Mesodermal cell (in vitro differentiated cells): ENCODE measurements at regions not wholly inside any gene's neighbourhood (a gene's known extent, or its start where the extent isn't known, plus 50 kb on each side); places are given as distances from the start of the nearest gene placed in this dataset.
"Not testable (repeated sequence)": the region's sequence is repeated elsewhere in the genome, so short reads cannot be mapped to it uniquely, and the experiment has no call there.

Experiments used
- H3K27ac ChIP-seq: 2 replicates; pipeline ENCODE4 v1.7.0; 2013; ENCODE audit warnings: mild to moderate bottlenecking, low read depth, low read length, moderate library complexity; ENCODE audit not compliant: severe bottlenecking
- H3K36me3 ChIP-seq: 2 replicates; pipeline ENCODE4 v1.7.1; 2013; ENCODE audit warnings: mild to moderate bottlenecking, low read length, moderate library complexity; ENCODE audit not compliant: control insufficient read depth, insufficient read depth
- H3K4me1 ChIP-seq: one replicate; pipeline ENCODE4 v1.7.1; 2013; ENCODE audit warnings: mild to moderate bottlenecking, low read length; ENCODE audit not compliant: insufficient read depth, control insufficient read depth, poor library complexity, severe bottlenecking
- H3K4me3 ChIP-seq: 2 replicates; pipeline ENCODE4 v1.7.0; 2013; ENCODE audit warnings: low read length, control low read depth, mild to moderate bottlenecking; ENCODE audit not compliant: insufficient read depth, poor library complexity, severe bottlenecking; ENCODE audit errors: extremely low read depth
- H3K9me3 ChIP-seq: 2 replicates; pipeline ENCODE4 v1.7.1; 2013; ENCODE audit warnings: mild to moderate bottlenecking, low read length, moderate library complexity; ENCODE audit not compliant: control insufficient read depth
- WGBS, 2 experiments: methylation state at CpG; one replicate each; pipeline ENCODE4 v1.1.5; 2013; ENCODE audit warnings: missing lambda C conversion rate in 2 of 2; ENCODE audit not compliant: insufficient coverage in 2 of 2; 5-methylcytosine and 5-hydroxymethylcytosine counted together

DNA sequence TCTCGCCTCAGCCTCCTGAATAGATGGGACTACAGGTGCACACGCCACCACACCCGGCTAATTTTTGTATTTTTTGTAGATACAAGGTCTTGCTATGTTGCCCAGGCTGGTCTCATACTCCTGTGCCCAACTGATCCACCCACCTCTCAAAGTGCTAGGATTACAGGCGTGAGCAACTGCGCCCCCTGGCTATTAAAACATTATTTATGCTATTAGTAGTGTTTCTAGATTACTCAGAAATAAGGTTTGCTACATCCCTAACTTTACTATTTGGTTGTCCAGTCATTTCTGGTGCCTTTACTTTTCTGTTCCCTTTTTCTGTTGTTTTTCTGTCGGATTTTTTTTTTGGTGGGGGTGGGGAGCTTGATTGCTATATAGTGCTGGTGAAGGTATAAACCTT, 393.6 kb upstream of the TPM1 start:
- Histone ChIP-seq H3K36me3 (peaks cover 14% of the 10 kb centered on the region), H3K27ac (no peak overlapping the region), H3K4me3 (no peak overlapping the region), H3K4me1 (peaks cover 2% of the 10 kb centered on the region), H3K9me3 (no peaks in the 10 kb centered on the region)
- no CpG with 5 or more reads among the region's 6 CpGs for WGBS, 2 experiments

DNA sequence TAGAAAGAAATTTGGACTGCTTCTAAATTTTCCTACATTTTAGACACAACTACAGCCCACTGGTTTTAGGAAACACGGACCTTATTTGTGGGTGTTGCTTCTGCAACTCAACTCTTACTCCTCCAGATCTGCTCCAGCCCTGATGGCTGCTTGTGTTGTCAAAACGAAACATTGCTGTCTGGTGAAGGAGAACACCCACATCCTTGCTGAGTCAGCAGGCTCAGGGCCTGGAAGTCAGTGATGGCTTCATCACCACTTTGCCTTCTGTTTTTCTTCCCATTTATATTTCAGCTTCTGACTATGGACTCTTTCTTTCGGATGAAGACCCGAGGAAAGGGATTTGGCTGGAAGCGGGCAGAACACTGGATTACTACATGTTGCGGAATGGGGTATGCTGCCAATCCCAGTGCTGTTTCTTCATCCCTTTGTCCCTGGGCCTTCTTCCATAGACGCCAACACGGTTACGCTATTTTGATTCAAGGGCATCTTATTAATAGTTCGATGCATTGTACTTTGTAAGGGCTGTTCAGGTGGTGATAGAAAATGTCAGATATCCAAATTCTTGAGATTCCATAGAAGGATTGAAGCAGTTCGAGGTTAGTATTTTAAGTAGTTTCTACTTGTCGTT, 392.6 kb upstream of the TPM1 start:
- WGBS, 2 experiments, result 95 to 97% methylated on average over 12 of the region's 12 CpGs
- no peak overlapping the region for H3K4me3 ChIP-seq
- H3K9me3 ChIP-seq, result no peaks in the 10 kb centered on the region
- no peak overlapping the region for H3K27ac ChIP-seq
- peaks cover 20% of the 10 kb centered on the region for H3K36me3 ChIP-seq
- H3K4me1 ChIP-seq, result peaks cover 2% of the 10 kb centered on the region

DNA sequence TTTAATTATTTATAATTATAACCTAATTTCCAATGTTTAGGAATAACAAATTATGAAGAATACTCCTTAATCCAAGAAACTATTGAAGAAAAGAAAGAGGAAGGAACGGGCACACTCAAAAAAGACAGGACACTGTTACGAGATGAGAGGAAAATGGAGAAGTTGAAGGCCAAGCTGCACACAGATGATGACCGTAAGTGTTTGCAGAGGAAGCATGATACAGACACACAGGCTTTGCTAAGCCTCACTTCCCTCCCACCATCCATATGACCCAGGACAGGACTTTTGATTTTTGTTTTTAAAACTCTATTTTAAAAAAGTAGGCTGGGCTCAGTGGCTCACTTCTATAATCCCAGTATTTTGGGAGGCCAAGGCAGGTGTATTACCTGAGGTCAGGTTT, 389.4 kb upstream of the TPM1 start:
- peaks cover 2% of the 10 kb centered on the region for H3K4me1 ChIP-seq
- H3K36me3 ChIP-seq, result peaks cover 20% of the 10 kb centered on the region
- no peak overlapping the region for H3K4me3 ChIP-seq
- 95% methylated on average over 2 of the region's 3 CpGs; no CpG with 5 or more reads in 1 of the 2 experiments for WGBS, 2 experiments
- H3K27ac ChIP-seq, result no peak overlapping the region
- H3K9me3 ChIP-seq, result no peaks in the 10 kb centered on the region

DNA sequence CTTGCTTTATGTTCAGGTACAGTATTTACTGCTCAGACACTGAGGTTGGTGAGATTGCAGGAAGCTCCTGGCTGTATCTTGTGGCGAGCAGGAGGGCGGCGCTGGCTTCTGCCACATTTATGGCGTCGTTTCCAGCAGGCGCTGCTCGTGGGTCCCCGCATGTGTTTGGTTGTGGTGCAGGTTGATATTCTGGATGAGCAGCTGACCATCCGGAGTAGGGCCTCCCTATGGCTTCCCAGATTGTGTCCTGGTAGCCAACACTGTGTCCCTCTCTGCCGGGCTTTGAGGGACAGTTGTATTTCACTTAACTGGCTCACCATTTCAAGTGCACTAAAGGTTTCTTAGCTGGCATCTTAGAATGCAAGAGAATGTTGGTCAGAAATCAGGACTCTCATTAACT, 386.5 kb upstream of the TPM1 start:
- WGBS, 2 experiments, result 94 to 96% methylated on average over 2 to 10 of the region's 10 CpGs
- Histone ChIP-seq H3K4me1 (no peaks in the 10 kb centered on the region), H3K4me3 (no peak overlapping the region), H3K9me3 (no peaks in the 10 kb centered on the region), H3K36me3 (peaks cover 20% of the 10 kb centered on the region), H3K27ac (no peak overlapping the region)

DNA sequence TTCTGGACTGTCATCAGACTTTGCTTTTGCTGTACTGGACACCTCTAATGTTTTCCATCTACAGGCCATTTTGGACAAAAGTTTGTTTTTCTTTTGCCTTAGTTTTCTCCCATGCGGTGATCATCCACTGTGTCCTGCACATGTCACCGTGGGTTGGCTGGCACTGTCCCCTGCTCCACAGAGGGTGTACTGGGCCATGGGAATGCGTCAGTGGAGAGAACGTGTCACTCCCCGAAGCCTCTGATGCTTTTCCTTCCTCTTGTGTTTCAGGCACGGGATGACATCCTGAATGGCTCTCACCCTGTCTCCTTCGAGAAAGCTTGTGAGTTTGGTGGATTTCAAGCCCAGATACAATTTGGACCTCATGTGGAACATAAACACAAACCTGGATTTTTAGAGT, 385.0 kb upstream of the TPM1 start:
- not testable (repeated sequence) for H3K27ac ChIP-seq, H3K4me3 ChIP-seq, H3K9me3 ChIP-seq, H3K4me1 ChIP-seq
- H3K36me3 ChIP-seq, result peaks cover 15% of the 10 kb centered on the region
- 86 to 100% methylated on average over 1 to 2 of the region's 7 CpGs for WGBS, 2 experiments

DNA sequence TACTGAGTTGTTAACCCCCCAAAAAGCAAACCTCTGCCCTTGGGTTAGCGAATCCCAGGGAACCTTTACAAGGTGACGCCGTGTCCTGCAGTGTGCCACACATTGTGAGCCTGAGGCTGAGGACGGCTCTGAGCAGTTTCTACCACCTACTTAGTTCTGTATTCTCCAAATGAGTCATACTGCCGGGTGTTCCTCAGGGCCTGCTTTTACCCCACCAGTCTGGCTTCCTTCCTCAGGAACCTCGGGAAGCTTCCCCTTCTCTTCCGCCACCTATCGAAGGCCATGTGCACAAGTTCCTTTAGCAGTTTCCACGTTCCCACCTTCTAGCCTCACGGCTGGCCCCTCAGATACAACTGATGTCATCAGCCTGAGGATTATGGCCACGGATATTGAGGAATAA, 384.0 kb upstream of the TPM1 start:
- Histone ChIP-seq H3K36me3 (peaks cover 7% of the 10 kb centered on the region), H3K4me1 (no peaks in the 10 kb centered on the region), H3K4me3 (no peak overlapping the region), H3K9me3 (no peaks in the 10 kb centered on the region), H3K27ac (no peak overlapping the region)
- whole genome bisulfite sequencing, 2 experiments, result 81 to 87% methylated on average over 8 to 11 of the region's 11 CpGs

DNA sequence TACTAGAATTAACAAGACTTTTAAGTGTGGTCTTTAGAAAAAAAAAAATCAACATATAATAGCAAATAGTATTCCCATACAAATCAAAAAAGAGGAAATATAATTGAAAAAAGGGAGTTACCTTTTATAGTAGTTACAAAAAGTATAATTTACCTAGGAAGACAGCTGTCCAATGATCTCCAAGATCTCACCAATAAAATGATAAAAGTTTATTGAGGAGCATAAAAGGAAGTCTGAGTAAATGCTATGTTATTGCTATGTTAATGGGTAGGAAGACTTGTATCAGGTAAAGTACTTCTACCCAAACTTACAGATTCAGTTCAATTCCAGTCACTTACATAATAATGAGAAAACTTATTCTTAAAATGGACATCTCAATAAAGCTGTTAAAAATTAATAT, 379.0 kb upstream of the TPM1 start:
- Histone ChIP-seq H3K9me3 (no peaks in the 10 kb centered on the region), H3K36me3 (no peaks in the 10 kb centered on the region), H3K27ac (no peak overlapping the region), H3K4me1 (peaks cover 9% of the 10 kb centered on the region), H3K4me3 (no peak overlapping the region)

DNA sequence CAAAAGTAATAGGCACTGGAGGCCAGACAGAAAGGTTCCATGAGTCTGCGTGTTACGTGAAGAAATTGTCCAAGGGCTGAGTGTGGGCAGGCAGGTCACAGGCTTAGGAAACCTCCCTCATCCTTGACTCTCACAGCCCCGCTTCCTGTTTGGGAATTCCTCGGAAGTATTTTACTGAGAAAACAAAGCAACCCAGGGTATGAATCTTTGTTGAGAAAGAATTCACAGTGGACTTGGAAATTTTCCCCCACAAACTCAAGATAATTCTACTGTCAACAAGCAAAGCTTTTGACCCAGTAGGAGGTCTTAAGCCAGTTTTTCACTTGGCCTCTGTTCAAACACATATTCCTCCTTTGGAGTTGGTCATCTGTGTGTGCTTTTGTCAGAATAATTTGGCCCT, 377.1 kb upstream of the TPM1 start:
- WGBS, 2 experiments, result 93 to 100% methylated on average over 2 of the region's 4 CpGs
- H3K4me1 ChIP-seq, result peaks cover 9% of the 10 kb centered on the region
- peak overlapping the region; percentile 48 for H3K27ac ChIP-seq
- H3K36me3 ChIP-seq, result no peaks in the 10 kb centered on the region
- H3K9me3 ChIP-seq, result no peaks in the 10 kb centered on the region
- no peak overlapping the region for H3K4me3 ChIP-seq

DNA sequence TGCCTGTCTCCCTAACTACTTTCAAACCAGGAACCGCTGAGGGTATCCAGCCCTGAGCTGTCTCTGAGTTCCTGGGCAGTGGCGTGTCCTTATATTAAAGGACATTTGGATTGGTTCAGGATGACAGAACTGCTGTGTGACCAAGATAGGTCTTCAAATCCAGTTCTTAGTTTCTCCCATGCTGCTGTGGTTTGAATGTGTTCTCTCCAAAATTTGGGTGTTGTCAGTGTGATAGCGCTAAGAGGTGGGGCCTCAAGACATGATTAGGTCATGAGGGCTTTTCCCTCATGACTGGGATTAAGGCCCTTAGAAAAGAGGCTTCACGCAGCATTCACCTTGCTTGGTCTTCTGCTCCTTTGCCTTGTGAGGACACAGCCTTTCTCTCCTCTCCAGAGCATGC, 376.5 kb upstream of the TPM1 start:
- H3K4me1 ChIP-seq, result peaks cover 9% of the 10 kb centered on the region
- no peak overlapping the region for H3K27ac ChIP-seq
- no peaks in the 10 kb centered on the region for H3K9me3 ChIP-seq
- no peaks in the 10 kb centered on the region for H3K36me3 ChIP-seq
- H3K4me3 ChIP-seq, result no peak overlapping the region
- 98 to 100% methylated on average over 3 to 4 of the region's 4 CpGs for WGBS, 2 experiments

DNA sequence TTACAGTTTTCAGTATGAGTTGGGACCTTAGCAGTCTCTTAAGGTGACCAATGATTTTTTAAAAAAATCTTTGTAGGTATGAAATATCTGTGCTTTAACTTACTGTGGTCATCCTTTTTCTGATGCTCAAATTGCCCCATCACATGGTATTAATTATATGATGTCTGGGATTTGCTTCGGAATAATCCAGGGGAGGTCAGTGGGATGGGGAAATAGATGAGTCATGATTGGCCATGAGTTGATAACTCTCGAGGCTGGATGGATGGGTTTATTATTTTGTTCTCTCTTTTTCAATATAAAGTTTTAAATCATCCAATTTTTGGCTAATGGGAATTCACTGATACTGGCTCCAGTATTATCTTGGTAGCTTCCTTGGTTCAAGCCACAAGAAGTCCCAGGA, 370.3 kb upstream of the TPM1 start:
- no peak overlapping the region for H3K4me3 ChIP-seq
- no peak overlapping the region for H3K27ac ChIP-seq
- WGBS, 2 experiments, result 100% methylated on average over 1 of the region's 2 CpGs; no CpG with 5 or more reads in 1 of the 2 experiments

DNA sequence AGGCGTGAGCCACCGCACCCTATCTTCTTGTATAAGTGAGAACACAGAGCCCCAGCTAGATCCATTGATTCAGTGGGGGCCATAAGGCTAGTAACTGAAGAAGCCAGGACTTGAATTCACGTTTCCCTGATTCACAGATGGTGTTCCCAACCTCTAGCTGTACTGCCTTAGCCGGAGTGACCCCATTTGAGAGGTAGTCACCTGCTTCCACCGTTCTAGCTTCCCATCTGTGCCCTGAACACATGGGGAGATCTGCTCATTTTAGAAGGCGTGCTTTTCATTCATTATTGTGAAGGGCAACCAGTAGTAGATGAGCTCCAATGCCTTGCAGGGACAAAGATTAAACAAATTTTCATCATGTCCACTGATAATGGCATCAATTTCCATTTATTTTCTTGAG, 365.7 kb upstream of the TPM1 start:
- 90 to 96% methylated on average over 6 of the region's 6 CpGs for WGBS, 2 experiments
- H3K27ac ChIP-seq, result no peak overlapping the region
- H3K4me3 ChIP-seq, result no peak overlapping the region
- no peaks in the 10 kb centered on the region for H3K4me1 ChIP-seq
- H3K36me3 ChIP-seq, result no peaks in the 10 kb centered on the region
- H3K9me3 ChIP-seq, result no peaks in the 10 kb centered on the region

More for the DNA sequence above, 370.3 kb upstream of the TPM1 start:
- H3K9me3 ChIP-seq, result no peaks in the 10 kb centered on the region
- H3K4me1 ChIP-seq, result no peaks in the 10 kb centered on the region
- no peaks in the 10 kb centered on the region for H3K36me3 ChIP-seq
